ENCODE measurements at regions not wholly inside any gene's neighbourhood (a gene's known extent, or its start where the extent isn't known, plus 50 kb on each side); places are given as distances from the start of the nearest gene placed in this dataset.

DNA sequence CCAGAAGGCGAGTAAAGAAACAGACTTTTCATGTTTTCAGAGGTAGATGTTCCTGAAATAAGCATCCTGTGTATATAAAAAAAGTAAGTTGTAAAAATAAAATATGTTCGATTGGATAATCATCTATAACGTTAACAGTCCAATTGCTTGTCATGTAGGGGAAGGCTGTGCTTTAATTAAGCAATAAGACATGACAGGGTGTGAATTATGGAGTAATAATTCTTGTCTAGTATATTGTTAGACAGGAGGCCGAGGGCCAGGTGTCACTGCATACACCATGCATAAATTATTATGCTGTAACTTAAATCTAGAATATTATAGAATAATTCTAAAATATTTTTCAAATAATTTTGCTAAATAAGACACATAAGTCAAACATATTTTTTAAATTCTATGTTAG, 494.6 kb upstream of the TENM3 start:
- no peak for TF ChIP-seq EZH2 (IDR thresholded peaks at IDR 0.05; ENCODE audit: borderline replicate concordance, low read depth, low read length, poor library complexity, severe bottlenecking)
- TF ChIP-seq, protein P1, sequence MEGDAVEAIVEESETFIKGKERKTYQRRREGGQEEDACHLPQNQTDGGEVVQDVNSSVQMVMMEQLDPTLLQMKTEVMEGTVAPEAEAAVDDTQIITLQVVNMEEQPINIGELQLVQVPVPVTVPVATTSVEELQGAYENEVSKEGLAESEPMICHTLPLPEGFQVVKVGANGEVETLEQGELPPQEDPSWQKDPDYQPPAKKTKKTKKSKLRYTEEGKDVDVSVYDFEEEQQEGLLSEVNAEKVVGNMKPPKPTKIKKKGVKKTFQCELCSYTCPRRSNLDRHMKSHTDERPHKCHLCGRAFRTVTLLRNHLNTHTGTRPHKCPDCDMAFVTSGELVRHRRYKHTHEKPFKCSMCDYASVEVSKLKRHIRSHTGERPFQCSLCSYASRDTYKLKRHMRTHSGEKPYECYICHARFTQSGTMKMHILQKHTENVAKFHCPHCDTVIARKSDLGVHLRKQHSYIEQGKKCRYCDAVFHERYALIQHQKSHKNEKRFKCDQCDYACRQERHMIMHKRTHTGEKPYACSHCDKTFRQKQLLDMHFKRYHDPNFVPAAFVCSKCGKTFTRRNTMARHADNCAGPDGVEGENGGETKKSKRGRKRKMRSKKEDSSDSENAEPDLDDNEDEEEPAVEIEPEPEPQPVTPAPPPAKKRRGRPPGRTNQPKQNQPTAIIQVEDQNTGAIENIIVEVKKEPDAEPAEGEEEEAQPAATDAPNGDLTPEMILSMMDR (conservative IDR thresholded peaks at IDR 0.05; ENCODE audit: low read depth, low read length): no peak
- CTCF ChIA-PET: no interaction called here
- BruUV-seq (replicated peaks): no TSS peak

DNA sequence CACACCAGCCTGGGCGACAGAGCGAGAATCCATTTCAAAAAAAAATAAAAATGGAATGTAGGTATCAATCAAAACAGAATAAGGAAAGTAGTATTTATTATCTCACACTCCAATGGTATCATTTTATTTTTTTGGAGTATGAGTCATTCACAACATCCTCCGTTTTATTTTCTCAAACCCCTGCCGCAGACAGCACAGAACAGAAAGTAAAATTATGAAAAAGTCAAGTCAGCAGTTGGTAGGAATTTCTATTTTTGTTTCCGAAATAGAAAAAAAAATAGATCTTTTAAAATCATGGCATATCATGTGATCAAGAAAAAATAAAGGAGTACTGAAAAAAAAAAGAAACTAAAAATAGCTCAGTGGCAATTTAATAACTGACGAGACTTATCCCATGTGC, 490.7 kb upstream of the TENM3 start:
- POLR2A ChIA-PET (ENCODE audit: low non-redundant PET): no interaction called here
- H3K4me1 ChIP-seq (ENCODE audit: insufficient read depth, low read length, poor library complexity, severe bottlenecking): no peaks in the 10 kb centered on the region
- DNase-seq (ENCODE audit: low spot score): no peak
- CTCF ChIA-PET: no interaction called here
- intact Hi-C loops (cut with micrococcal nuclease; ENCODE audit: unreplicated experiment): no loop called here
- no peak overlapping the region for H3K27ac ChIP-seq (ENCODE audit: low read depth, low read length, poor library complexity, severe bottlenecking)
- no peak overlapping the region for H3K4me3 ChIP-seq (ENCODE audit: low read depth, low read length, poor library complexity, severe bottlenecking)
- TF ChIP-seq, protein P1 (conservative IDR thresholded peaks at IDR 0.05; ENCODE audit: low read depth, low read length): no peak
- TF ChIP-seq EZH2 (IDR thresholded peaks at IDR 0.05; ENCODE audit: borderline replicate concordance, low read depth, low read length, poor library complexity, severe bottlenecking): no peak
- H3K9me3 ChIP-seq (ENCODE audit: low read depth, low read length, poor library complexity, severe bottlenecking): no peaks in the 10 kb centered on the region
- H3K36me3 ChIP-seq (ENCODE audit: insufficient read depth, low read length, poor library complexity, severe bottlenecking): no peaks in the 10 kb centered on the region
- H3K27me3 ChIP-seq (replicated peaks; ENCODE audit: insufficient read depth, low read depth, low read length, poor library complexity): peaks cover 93% of the 10 kb centered on the region
- BruUV-seq (replicated peaks): no TSS peak

More for the DNA sequence above, 494.6 kb upstream of the TENM3 start:
- Histone ChIP-seq H3K27ac (ENCODE audit: low read depth, low read length, poor library complexity, severe bottlenecking) (no peak overlapping the region), H3K4me3 (ENCODE audit: low read depth, low read length, poor library complexity, severe bottlenecking) (no peak overlapping the region), H3K9me3 (ENCODE audit: low read depth, low read length, poor library complexity, severe bottlenecking) (no peaks in the 10 kb centered on the region), H3K4me1 (ENCODE audit: insufficient read depth, low read length, poor library complexity, severe bottlenecking) (no peaks in the 10 kb centered on the region), H3K36me3 (ENCODE audit: insufficient read depth, low read length, poor library complexity, severe bottlenecking) (no peaks in the 10 kb centered on the region), H3K27me3 (replicated peaks; ENCODE audit: insufficient read depth, low read depth, low read length, poor library complexity) (peaks cover 55% of the 10 kb centered on the region)
- no peak for DNase-seq (ENCODE audit: low spot score)
- POLR2A ChIA-PET (ENCODE audit: low non-redundant PET): no interaction called here
- intact Hi-C loops (cut with micrococcal nuclease; ENCODE audit: unreplicated experiment): no loop called here

DNA sequence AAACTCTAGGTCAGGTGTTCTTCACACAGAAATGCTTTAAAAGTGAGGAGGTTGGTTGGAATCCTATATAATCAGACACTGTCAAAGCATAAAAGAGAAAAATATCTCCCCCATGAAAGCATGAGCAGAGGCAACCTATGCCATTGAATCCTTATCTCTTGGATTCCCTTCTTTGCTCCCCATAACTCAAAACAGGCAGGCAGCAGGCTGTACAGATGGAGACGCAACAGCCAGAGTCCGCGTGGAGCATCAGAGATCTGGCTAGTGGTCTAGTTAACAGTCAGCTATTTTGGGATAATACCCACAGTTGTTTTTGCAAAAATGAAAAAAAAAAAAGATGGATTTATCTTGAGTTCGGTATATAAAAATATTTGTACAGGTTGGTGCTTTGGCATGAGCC, 490.0 kb upstream of the TENM3 start:
- Histone ChIP-seq H3K36me3 (ENCODE audit: insufficient read depth, low read length, poor library complexity, severe bottlenecking) (no peaks in the 10 kb centered on the region), H3K27ac (ENCODE audit: low read depth, low read length, poor library complexity, severe bottlenecking) (no peak overlapping the region), H3K4me1 (ENCODE audit: insufficient read depth, low read length, poor library complexity, severe bottlenecking) (no peaks in the 10 kb centered on the region), H3K4me3 (ENCODE audit: low read depth, low read length, poor library complexity, severe bottlenecking) (no peak overlapping the region), H3K27me3 (replicated peaks; ENCODE audit: insufficient read depth, low read depth, low read length, poor library complexity) (peaks cover 94% of the 10 kb centered on the region), H3K9me3 (ENCODE audit: low read depth, low read length, poor library complexity, severe bottlenecking) (no peaks in the 10 kb centered on the region)
- no peak for TF ChIP-seq EZH2 (IDR thresholded peaks at IDR 0.05; ENCODE audit: borderline replicate concordance, low read depth, low read length, poor library complexity, severe bottlenecking)
- TF ChIP-seq, protein P1 (conservative IDR thresholded peaks at IDR 0.05; ENCODE audit: low read depth, low read length): no peak
- ChIA-PET CTCF (no interaction called here), POLR2A (ENCODE audit: low non-redundant PET) (no interaction called here)
- DNase-seq (ENCODE audit: low spot score): no peak
- BruUV-seq (replicated peaks): no TSS peak
- intact Hi-C loops (cut with micrococcal nuclease; ENCODE audit: unreplicated experiment): no loop called here
